ENCODE measurements at regions not wholly inside any gene's neighbourhood (a gene's known extent, or its start where the extent isn't known, plus 50 kb on each side); places are given as distances from the start of the nearest gene placed in this dataset.

- Histone ChIP-seq H2AK9ac (replicated peaks; ENCODE audit: low read depth, low read length, poor library complexity) (no peak overlapping the region), H4K5ac (ENCODE audit: low read depth, low read length) (no peak overlapping the region), H3K36me3 (ENCODE audit: control insufficient read depth, insufficient read depth, low read length) (no peaks in the 10 kb centered on the region), H2AK5ac (ENCODE audit: low read depth, low read length) (no peak overlapping the region), H3K23ac (ENCODE audit: low read depth, low read length) (no peak overlapping the region), H3K56ac (ENCODE audit: extremely low read depth, insufficient read depth, low read length) (no peak overlapping the region), H4K20me1 (ENCODE audit: insufficient read depth, low read length) (no peaks in the 10 kb centered on the region), H2BK15ac (ENCODE audit: low read depth, low read length) (no peak overlapping the region), H3K4me1 (ENCODE audit: control insufficient read depth, insufficient read depth, low read length) (no peaks in the 10 kb centered on the region), H3K27ac (ENCODE audit: insufficient read depth, low read length) (no peak overlapping the region), H3K79me1 (ENCODE audit: low read depth in 1 of 2, low read length in 2 of 2) (no peaks in the 10 kb centered on the region), H3K27me3 (ENCODE audit: control insufficient read depth, insufficient read depth, low read length) (no peaks in the 10 kb centered on the region), H2BK20ac (ENCODE audit: low read depth, low read length) (no peak overlapping the region), H3K9me3 (ENCODE audit: control insufficient read depth, insufficient read depth, low read length) (0 out of 2 replicates have a peak, but pooled peaks cover 2% of the 10 kb centered on the region), H3K4me3 (ENCODE audit: insufficient read depth, low read depth, low read length) (no peak overlapping the region), H2BK5ac (ENCODE audit: low read depth, low read length, poor library complexity, severe bottlenecking) (no peak overlapping the region), H3K18ac (ENCODE audit: low read depth, low read length) (no peak overlapping the region), H2AFZ (replicated peaks; ENCODE audit: low read length, poor library complexity) (no peak overlapping the region), H3K4ac (ENCODE audit: low read depth, low read length) (no peak overlapping the region), H3K14ac (replicated peaks; ENCODE audit: low read depth, low read length) (no peak overlapping the region), H2BK120ac (ENCODE audit: low read depth, low read length) (no peak overlapping the region), H4K91ac (ENCODE audit: insufficient read depth, low read depth, low read length) (no peak overlapping the region), H3K4me2 (ENCODE audit: low read depth, low read length) (no peak overlapping the region), H3K9me1 (ENCODE audit: insufficient read depth, low read length) (no peaks in the 10 kb centered on the region), H4K8ac (ENCODE audit: low read depth in 2 of 2, low read length in 2 of 2) (no peak overlapping the region), H3K9ac (ENCODE audit: low read depth, low read length) (no peak overlapping the region)
- dilution Hi-C loops (cut with HindIII; ENCODE audit: low sequenced_read_pairs, unreplicated experiment), result no loop called here
- no peak for DNase-seq
- POLR2A ChIA-PET (ENCODE audit: unreplicated experiment), result no interaction called here
- in situ Hi-C loops (cut with MboI; ENCODE audit: low sequenced_read_pairs), result no loop called here
- no peak for ATAC-seq (ENCODE audit: low read depth)
- WGBS, 2 experiments (ENCODE audit: extremely low coverage in 2 of 2, insufficient read length in 1 of 2), result no CpG with 5 or more reads among the region's 2 CpGs
- TF ChIP-seq ELK1 (IDR thresholded peaks at IDR 0.05; ENCODE audit: borderline replicate concordance, low read depth, low read length) (no peak), MAZ (IDR thresholded peaks at IDR 0.05; ENCODE audit: borderline replicate concordance, low read depth, low read length) (no peak), NFE2L2 (IDR thresholded peaks at IDR 0.05; ENCODE audit: low read depth, low read length) (no peak), CHD1 (IDR thresholded peaks at IDR 0.05; ENCODE audit: low read depth, low read length) (no peak), CEBPB (IDR thresholded peaks at IDR 0.05; ENCODE audit: low read depth, low read length) (no peak), BHLHE40 (IDR thresholded peaks at IDR 0.05; ENCODE audit: low read depth, low read length) (no peak), MXI1 (IDR thresholded peaks at IDR 0.05; ENCODE audit: borderline replicate concordance, low read depth, low read length) (no peak), FOS (IDR thresholded peaks at IDR 0.05; ENCODE audit: low read depth, low read length) (no peak), SMC3 (IDR thresholded peaks at IDR 0.05; ENCODE audit: low read depth, low read length) (no peak)
- CTCF ChIA-PET, result no interaction called here
- intact Hi-C loops (cut with micrococcal nuclease), result no loop called here
- no TSS peak for BruUV-seq (replicated peaks)
These were observed 608.0 kb downstream of the TLL1 start for GRCh38 chr4:166481055-166481454.

Measured in IMR-90 (cell line).